ENCODE measurements at regions not wholly inside any gene's neighbourhood (a gene's known extent, or its start where the extent isn't known, plus 50 kb on each side); places are given as distances from the start of the nearest gene placed in this dataset.

GRCh38 chr15:70227147-70227546, 129.4 kb upstream of the TLE3 start:
- Histone ChIP-seq H3K9ac (ENCODE audit: low read length) (no peak overlapping the region), H2AFZ (ENCODE audit: low read depth, low read length) (no peak overlapping the region), H3K9me3 (ENCODE audit: low read length) (peaks cover 6% of the 10 kb centered on the region), H3F3A (ENCODE audit: insufficient read depth, low read length, poor library complexity, severe bottlenecking) (no peaks in the 10 kb centered on the region), H4K20me1 (ENCODE audit: insufficient read depth) (no peaks in the 10 kb centered on the region), H3K9me2 (ENCODE audit: insufficient read depth, low read length) (no peaks in the 10 kb centered on the region), H3K4me2 (ENCODE audit: low read length) (no peak overlapping the region), H3K4me3 (ENCODE audit: low read length) (no peak overlapping the region), H3K36me3 (ENCODE audit: insufficient read depth, low read length) (no peaks in the 10 kb centered on the region), H3K27me3 (ENCODE audit: insufficient read depth, low read depth, low read length) (no peaks in the 10 kb centered on the region), H3K79me2 (replicated peaks; ENCODE audit: insufficient read depth, low read length) (no peaks in the 10 kb centered on the region), H3K27ac (ENCODE audit: low read length) (no peak overlapping the region)
- TF ChIP-seq REST (IDR thresholded peaks at IDR 0.05; ENCODE audit: borderline replicate concordance): no peak

GRCh38 chr15:70226337-70226980, 128.7 kb upstream of the TLE3 start:
- TF ChIP-seq RAD21 (conservative IDR thresholded peaks at IDR 0.05): no peak
- TF ChIP-seq SMC3 (conservative IDR thresholded peaks at IDR 0.05; ENCODE audit: poor library complexity): no peak
- no peak for TF ChIP-seq TAF1 (IDR thresholded peaks at IDR 0.05; ENCODE audit: low read depth)
- no peak for TF ChIP-seq EZH2 (IDR thresholded peaks at IDR 0.05; ENCODE audit: borderline replicate concordance, insufficient read depth, low read length, poor library complexity, severe bottlenecking)
- no peak for TF ChIP-seq EP300 (conservative IDR thresholded peaks at IDR 0.05; ENCODE audit: poor library complexity, severe bottlenecking)
- TF ChIP-seq REST (IDR thresholded peaks at IDR 0.05; ENCODE audit: borderline replicate concordance): no peak
- no peak for TF ChIP-seq MXI1 (conservative IDR thresholded peaks at IDR 0.05; ENCODE audit: poor library complexity, severe bottlenecking)
- TF ChIP-seq CTCF (IDR thresholded peaks at IDR 0.05; ENCODE audit: poor library complexity, severe bottlenecking): no peak
- TF ChIP-seq POLR2AphosphoS5 (IDR thresholded peaks at IDR 0.05): no peak
- peaks cover 2% of the 10 kb centered on the region for H3K9me3 ChIP-seq (ENCODE audit: low read length)
- H3K27me3 ChIP-seq (ENCODE audit: insufficient read depth, low read depth, low read length): no peaks in the 10 kb centered on the region
- H3K4me3 ChIP-seq (ENCODE audit: low read length): no peak overlapping the region
- no peaks in the 10 kb centered on the region for H3F3A ChIP-seq (ENCODE audit: insufficient read depth, low read length, poor library complexity, severe bottlenecking)
- no peak overlapping the region for H3K27ac ChIP-seq (ENCODE audit: low read length)
- H2AFZ ChIP-seq (ENCODE audit: low read depth, low read length): no peak overlapping the region
- no peaks in the 10 kb centered on the region for H4K20me1 ChIP-seq (ENCODE audit: insufficient read depth)
- H3K9me2 ChIP-seq (ENCODE audit: insufficient read depth, low read length): no peaks in the 10 kb centered on the region
- H3K9ac ChIP-seq (ENCODE audit: low read length): no peak overlapping the region
- no peak overlapping the region for H3K4me2 ChIP-seq (ENCODE audit: low read length)
- H3K36me3 ChIP-seq (ENCODE audit: insufficient read depth, low read length): no peaks in the 10 kb centered on the region
- H3K79me2 ChIP-seq (replicated peaks; ENCODE audit: insufficient read depth, low read length): no peaks in the 10 kb centered on the region

Data from neural cell (in vitro differentiated cells).